Loucy (cell line): ENCODE measurements at regions not wholly inside any gene's neighbourhood (a gene's known extent, or its start where the extent isn't known, plus 50 kb on each side); places are given as distances from the start of the nearest gene placed in this dataset.

Source experiments
- H2AFZ ChIP-seq: fragments of 200-600 bp; sonication (generic); 2 replicates; pipeline ENCODE4 v1.6.0; 2016; ENCODE audit warnings: antibody characterized with exemption, mild to moderate bottlenecking, low read length, moderate library complexity
- H3F3A ChIP-seq: fragments of 200-600 bp; 2 replicates; pipeline ENCODE4 v1.6.0; 2016; ENCODE audit warnings: antibody characterized with exemption, low read depth, mild to moderate bottlenecking
- H3K27me3 ChIP-seq: fragments of 200-600 bp; sonication (generic); 2 replicates; pipeline ENCODE4 v1.6.1; 2014; ENCODE audit warnings: low read length, mild to moderate bottlenecking; ENCODE audit not compliant: insufficient read depth, poor library complexity, severe bottlenecking
- H3K36me3 ChIP-seq: fragments of 200-600 bp; sonication (generic); 2 replicates; pipeline ENCODE4 v1.6.1; 2016; ENCODE audit warnings: low read length; ENCODE audit not compliant: insufficient read depth
- H3K4me1 ChIP-seq: fragments of 200-600 bp; sonication (generic); 2 replicates; pipeline ENCODE4 v1.5.1; 2014; ENCODE audit warnings: low read length, mild to moderate bottlenecking; ENCODE audit not compliant: insufficient read depth, poor library complexity, severe bottlenecking
- H3K4me2 ChIP-seq: fragments of 200-600 bp; sonication (generic); 2 replicates; pipeline ENCODE4 v1.6.0; 2014; ENCODE audit warnings: antibody characterized with exemption, low read length, low read depth, mild to moderate bottlenecking; ENCODE audit not compliant: poor library complexity, severe bottlenecking
- H3K4me3 ChIP-seq: fragments of 200-600 bp; sonication (generic); 2 replicates; pipeline ENCODE4 v1.5.1; 2014; ENCODE audit warnings: low read length, mild to moderate bottlenecking, mixed read lengths; ENCODE audit not compliant: poor library complexity, severe bottlenecking
- H3K79me2 ChIP-seq: fragments of 200-600 bp; sonication (generic); 2 replicates; pipeline ENCODE4 v1.6.1; 2014; ENCODE audit warnings: low read length; ENCODE audit not compliant: insufficient read depth
- H3K9ac ChIP-seq: fragments of 200-600 bp; sonication (generic); 2 replicates; pipeline ENCODE4 v1.6.0; 2014; ENCODE audit warnings: mild to moderate bottlenecking, low read depth, low read length, moderate library complexity; ENCODE audit not compliant: poor library complexity, severe bottlenecking
- H3K9me2 ChIP-seq: fragments of 200-600 bp; sonication (generic); replicated peaks from 2 replicates; pipeline ENCODE4 v1.6.1; 2016; ENCODE audit warnings: low read depth, low read length, mixed read lengths
- H3K9me3 ChIP-seq: fragments of 200-600 bp; sonication (generic); 2 replicates; pipeline ENCODE4 v1.6.1; 2014; ENCODE audit warnings: mild to moderate bottlenecking, antibody characterized with exemption, low read length, low read depth; ENCODE audit not compliant: insufficient read depth
- H4K20me1 ChIP-seq: fragments of 200-600 bp; sonication (generic); 2 replicates; pipeline ENCODE4 v1.6.0; 2014; ENCODE audit warnings: antibody characterized with exemption, low read length, mild to moderate bottlenecking; ENCODE audit not compliant: insufficient read depth, poor library complexity, severe bottlenecking
- EZH2phosphoT487 ChIP-seq: fragments of 200-600 bp; IDR thresholded peaks from 2 replicates; pipeline ENCODE4 v1.6.1; 2018; ENCODE audit warnings: antibody characterized with exemption, mild to moderate bottlenecking, moderate library complexity, borderline replicate concordance
- TF ChIP-seq, protein P1 (sequence below): fragments of 200-600 bp; sonication (generic); conservative IDR thresholded peaks from 2 replicates; pipeline ENCODE4 v1.5.1; 2014; ENCODE audit warnings: mild to moderate bottlenecking, antibody characterized with exemption, low read length

DNA sequence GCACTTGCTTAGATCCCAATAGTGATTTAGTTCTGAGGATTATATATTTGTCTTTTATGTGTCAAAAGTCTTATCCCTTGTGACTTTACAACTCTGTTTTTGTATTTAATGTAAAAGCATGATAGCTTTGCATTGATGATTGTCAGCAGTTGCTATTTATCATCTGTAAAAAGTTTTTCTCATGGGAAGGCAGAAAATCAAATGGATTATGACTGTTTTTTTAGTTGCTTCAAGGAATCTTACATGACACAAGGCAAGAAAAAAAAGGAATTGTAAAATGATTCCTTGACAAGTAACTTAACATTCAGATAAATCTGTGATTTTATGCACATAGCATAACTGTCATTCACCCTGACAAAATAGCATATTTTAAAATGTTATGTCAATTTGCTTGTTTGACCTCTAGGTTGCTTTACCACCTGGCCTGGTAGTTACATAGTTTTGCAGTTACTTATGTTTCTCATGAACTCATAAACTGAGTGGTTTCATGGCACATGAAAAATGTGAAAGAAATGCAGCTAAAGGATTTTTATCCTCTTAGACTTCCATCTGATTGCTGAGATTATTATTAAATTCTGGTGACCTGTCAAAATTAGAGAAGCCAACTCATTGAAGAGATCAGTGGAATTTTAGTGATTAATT is 622.6 kb downstream of the ADGRL2 start:
- no peak for TF ChIP-seq EZH2phosphoT487
- TF ChIP-seq, protein P1, sequence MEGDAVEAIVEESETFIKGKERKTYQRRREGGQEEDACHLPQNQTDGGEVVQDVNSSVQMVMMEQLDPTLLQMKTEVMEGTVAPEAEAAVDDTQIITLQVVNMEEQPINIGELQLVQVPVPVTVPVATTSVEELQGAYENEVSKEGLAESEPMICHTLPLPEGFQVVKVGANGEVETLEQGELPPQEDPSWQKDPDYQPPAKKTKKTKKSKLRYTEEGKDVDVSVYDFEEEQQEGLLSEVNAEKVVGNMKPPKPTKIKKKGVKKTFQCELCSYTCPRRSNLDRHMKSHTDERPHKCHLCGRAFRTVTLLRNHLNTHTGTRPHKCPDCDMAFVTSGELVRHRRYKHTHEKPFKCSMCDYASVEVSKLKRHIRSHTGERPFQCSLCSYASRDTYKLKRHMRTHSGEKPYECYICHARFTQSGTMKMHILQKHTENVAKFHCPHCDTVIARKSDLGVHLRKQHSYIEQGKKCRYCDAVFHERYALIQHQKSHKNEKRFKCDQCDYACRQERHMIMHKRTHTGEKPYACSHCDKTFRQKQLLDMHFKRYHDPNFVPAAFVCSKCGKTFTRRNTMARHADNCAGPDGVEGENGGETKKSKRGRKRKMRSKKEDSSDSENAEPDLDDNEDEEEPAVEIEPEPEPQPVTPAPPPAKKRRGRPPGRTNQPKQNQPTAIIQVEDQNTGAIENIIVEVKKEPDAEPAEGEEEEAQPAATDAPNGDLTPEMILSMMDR = no peak
- H2AFZ ChIP-seq = no peak overlapping the region
- H3K36me3 ChIP-seq = no peaks in the 10 kb centered on the region
- no peaks in the 10 kb centered on the region for H3K9me3 ChIP-seq
- H3K4me2 ChIP-seq = no peak overlapping the region
- no peaks in the 10 kb centered on the region for H3K27me3 ChIP-seq
- no peak overlapping the region for H3K4me3 ChIP-seq
- no peak overlapping the region for H3K9ac ChIP-seq
- H3K9me2 ChIP-seq = no peaks in the 10 kb centered on the region
- no peaks in the 10 kb centered on the region for H3K79me2 ChIP-seq
- H4K20me1 ChIP-seq = no peaks in the 10 kb centered on the region
- no peaks in the 10 kb centered on the region for H3F3A ChIP-seq
- H3K4me1 ChIP-seq = no peaks in the 10 kb centered on the region

- no peaks in the 10 kb centered on the region for H3K27me3 ChIP-seq
- no peaks in the 10 kb centered on the region for H4K20me1 ChIP-seq
- H3K4me3 ChIP-seq = no peak overlapping the region
- H3K36me3 ChIP-seq = no peaks in the 10 kb centered on the region
- H3K79me2 ChIP-seq = no peaks in the 10 kb centered on the region
- H3K9ac ChIP-seq = no peak overlapping the region
- no peak overlapping the region for H3K4me2 ChIP-seq
- TF ChIP-seq, protein P1 = no peak
- no peak for TF ChIP-seq EZH2phosphoT487
- no peaks in the 10 kb centered on the region for H3K4me1 ChIP-seq
- no peaks in the 10 kb centered on the region for H3K9me2 ChIP-seq
- H2AFZ ChIP-seq = no peak overlapping the region
- no peaks in the 10 kb centered on the region for H3K9me3 ChIP-seq
- H3F3A ChIP-seq = no peaks in the 10 kb centered on the region
Measured at GRCh38 chr1:82421782-82422181, 621.0 kb downstream of the ADGRL2 start.

DNA sequence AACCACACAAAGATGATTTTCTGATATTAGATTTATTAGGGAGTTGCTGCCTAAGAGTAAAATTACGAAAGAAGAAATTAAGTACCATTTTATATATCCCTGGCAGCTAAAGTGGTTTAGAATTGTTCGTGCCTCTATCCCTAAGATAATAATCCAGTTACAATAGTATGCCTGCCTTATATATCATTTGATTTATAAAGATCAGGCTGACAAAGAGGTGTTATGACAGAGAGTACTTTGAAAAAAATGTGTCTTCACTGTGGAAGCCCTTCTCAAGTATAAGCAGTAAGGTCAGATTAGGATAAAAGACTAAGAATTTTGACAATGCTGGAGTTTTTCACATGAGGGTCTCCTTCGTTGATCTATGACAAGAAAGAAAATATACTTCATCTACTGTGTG is 619.9 kb downstream of the ADGRL2 start:
- Histone ChIP-seq H4K20me1 (no peaks in the 10 kb centered on the region), H3K27me3 (no peaks in the 10 kb centered on the region), H3K4me1 (no peaks in the 10 kb centered on the region), H3K9me3 (no peaks in the 10 kb centered on the region), H3K9ac (no peak overlapping the region), H3K36me3 (no peaks in the 10 kb centered on the region), H3F3A (no peaks in the 10 kb centered on the region), H3K4me3 (no peak overlapping the region), H3K9me2 (no peaks in the 10 kb centered on the region), H3K79me2 (no peaks in the 10 kb centered on the region), H3K4me2 (no peak overlapping the region), H2AFZ (no peak overlapping the region)
- no peak for TF ChIP-seq EZH2phosphoT487
- TF ChIP-seq, protein P1 = no peak
